AG09309 (cell line): ENCODE measurements at regions not wholly inside any gene's neighbourhood (a gene's known extent, or its start where the extent isn't known, plus 50 kb on each side); places are given as distances from the start of the nearest gene placed in this dataset.

Experiments used
- DNase-seq: peaks from one replicate; pipeline ENCODE4 v3.0.0-alpha.2; 2010; ENCODE audit warnings: low read depth
- H3K4me3 ChIP-seq: 2 replicates; pipeline ENCODE4 v1.5.1; 2011; ENCODE audit warnings: mild to moderate bottlenecking, low read depth, low read length, moderate library complexity; ENCODE audit not compliant: control insufficient read depth
- TF ChIP-seq, protein P1 (sequence below): IDR thresholded peaks from 2 replicates; pipeline ENCODE4 v1.5.1; 2011; ENCODE audit warnings: mild to moderate bottlenecking, low read depth, low read length, inconsistent platforms; ENCODE audit not compliant: insufficient read depth, control insufficient read depth; ENCODE audit errors: missing control alignments

DNA sequence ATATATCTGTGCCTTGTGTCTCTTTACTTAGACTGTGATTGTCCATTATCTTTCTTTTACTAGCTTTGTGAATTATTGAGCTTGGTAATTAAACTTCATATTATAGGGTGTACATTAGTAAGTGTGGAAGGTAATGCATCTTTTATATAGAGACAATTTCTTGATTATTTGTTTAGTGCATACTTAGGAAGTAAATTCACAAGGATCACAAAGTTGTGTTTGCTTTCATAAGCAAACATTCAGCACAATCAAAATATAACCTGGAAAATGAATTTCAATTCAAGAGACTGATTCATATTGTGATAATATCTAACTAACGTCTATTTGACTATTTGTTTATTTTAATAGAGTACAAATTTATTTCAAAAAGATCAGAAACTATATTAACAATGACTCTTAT lies 749.9 kb upstream of the NUDT12 start:
- TF ChIP-seq, protein P1, sequence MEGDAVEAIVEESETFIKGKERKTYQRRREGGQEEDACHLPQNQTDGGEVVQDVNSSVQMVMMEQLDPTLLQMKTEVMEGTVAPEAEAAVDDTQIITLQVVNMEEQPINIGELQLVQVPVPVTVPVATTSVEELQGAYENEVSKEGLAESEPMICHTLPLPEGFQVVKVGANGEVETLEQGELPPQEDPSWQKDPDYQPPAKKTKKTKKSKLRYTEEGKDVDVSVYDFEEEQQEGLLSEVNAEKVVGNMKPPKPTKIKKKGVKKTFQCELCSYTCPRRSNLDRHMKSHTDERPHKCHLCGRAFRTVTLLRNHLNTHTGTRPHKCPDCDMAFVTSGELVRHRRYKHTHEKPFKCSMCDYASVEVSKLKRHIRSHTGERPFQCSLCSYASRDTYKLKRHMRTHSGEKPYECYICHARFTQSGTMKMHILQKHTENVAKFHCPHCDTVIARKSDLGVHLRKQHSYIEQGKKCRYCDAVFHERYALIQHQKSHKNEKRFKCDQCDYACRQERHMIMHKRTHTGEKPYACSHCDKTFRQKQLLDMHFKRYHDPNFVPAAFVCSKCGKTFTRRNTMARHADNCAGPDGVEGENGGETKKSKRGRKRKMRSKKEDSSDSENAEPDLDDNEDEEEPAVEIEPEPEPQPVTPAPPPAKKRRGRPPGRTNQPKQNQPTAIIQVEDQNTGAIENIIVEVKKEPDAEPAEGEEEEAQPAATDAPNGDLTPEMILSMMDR: no peak
- DNase-seq: no peak
- H3K4me3 ChIP-seq: no peak overlapping the region

DNA sequence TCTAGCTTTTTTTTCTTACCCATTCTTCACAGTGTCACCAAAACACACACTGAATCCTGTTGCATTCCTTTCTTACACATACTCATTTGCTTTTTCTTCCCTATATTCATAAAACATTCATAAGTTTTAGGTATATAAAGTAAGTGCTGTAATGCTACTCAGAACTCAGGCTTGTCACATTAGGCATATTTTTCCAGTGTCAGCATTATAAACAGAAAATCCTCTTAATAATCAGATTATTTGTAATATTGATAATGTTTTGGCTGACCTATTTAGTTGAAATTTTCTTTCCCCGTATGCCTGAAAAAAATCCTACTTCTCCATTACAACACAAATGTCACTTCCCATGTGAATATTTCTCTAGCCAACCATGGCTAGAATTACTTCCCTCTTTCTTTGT lies 743.0 kb upstream of the NUDT12 start:
- no peak overlapping the region for H3K4me3 ChIP-seq
- TF ChIP-seq, protein P1: no peak
- no peak for DNase-seq

DNA sequence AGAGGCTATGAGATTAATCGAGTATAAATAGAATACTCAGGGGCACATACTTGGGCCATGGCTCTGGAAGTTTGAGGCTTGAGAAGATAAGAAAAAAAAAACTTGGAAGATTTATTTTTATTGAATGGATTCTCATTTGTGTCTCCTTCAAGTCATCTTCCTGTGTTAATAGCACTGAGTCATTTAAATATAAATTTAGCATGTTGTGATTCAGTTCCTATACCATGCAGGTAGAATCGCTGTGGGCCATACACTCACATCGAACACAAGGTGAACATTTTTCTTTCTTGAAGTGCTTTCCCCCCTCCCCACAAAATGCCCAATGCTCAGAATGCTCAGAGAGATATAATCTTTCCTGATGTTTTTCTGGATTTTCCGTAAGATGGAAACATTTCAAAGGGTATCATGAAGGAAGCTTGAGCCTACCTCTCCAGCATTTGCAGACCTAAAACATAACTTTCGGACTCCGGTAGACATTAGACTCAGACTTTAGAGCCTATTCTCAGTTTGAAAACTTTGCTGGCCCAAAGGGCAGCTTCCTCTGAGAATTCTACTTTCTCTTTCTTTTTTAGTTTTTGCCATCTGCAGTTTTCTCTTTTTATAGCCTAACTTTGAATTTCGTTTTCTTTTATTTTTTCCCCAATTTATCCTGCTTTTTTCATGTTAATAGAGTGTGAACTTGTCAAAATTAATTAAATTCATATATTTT lies 737.6 kb upstream of the NUDT12 start:
- no peak for DNase-seq

DNA sequence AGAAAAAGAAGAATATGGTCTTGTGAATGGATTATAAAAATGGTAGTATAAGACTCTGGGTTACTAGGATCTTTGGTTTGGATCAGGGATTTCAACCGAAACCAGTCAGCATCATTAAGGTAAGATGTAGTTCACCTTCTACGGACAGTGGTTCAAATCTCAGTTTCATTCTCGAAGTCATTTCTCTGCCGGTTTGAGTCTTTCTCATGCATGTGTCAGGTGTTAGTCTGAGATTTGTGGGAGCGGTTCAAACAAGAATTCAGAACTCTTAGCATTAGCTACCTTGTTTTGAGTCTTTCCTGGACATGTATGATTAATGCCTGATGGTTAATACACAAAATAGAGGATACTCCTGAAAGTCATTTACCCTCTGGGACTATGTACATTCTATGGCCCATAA lies 735.9 kb upstream of the NUDT12 start:
- DNase-seq: no peak
- TF ChIP-seq, protein P1: no peak
- H3K4me3 ChIP-seq: no peak overlapping the region

More for the DNA sequence above, 737.6 kb upstream of the NUDT12 start:
- TF ChIP-seq, protein P1: no peak
- no peak overlapping the region for H3K4me3 ChIP-seq

DNA sequence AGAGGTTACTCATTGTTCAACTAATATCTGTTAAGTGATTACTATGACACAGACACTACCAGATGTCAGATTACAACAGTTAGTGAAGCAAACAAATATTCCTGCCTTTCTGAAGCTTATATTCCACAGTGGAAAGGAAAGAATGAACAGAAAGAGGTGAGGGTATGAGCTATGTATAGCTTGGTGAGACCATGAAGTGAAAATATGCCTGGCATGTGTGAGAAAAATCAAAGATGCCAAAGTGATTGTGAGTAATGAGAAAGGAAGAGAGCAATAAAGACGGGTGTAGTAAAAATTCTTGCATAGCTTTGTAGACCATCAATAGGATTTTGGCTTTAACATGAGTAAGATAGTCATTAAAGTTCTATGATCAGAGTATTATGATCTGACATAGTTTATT lies 734.5 kb upstream of the NUDT12 start:
- no peak overlapping the region for H3K4me3 ChIP-seq
- TF ChIP-seq, protein P1: no peak
- DNase-seq: no peak

DNA sequence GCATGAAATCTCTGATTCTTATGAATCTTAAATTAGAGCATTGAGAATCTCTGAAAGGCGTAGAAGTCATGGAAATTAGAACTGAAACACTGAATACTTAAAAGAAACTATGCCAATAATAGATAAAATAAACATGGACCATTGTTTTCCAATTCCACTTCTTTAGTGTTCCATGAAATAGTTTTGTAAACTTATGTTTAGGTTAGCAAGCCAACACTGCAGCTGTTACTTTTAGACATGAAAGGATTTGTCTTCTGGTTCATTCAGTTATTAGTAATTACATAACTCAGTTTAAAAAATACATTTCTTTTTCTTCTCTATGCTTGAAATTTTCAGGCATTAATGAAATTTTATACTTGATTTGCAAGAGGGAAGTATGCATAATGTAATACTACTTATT lies 733.4 kb upstream of the NUDT12 start:
- TF ChIP-seq, protein P1: no peak
- DNase-seq: no peak
- H3K4me3 ChIP-seq: no peak overlapping the region
